Heart left ventricle (tissue), 16 donors: ENCODE measurements at regions not wholly inside any gene's neighbourhood (a gene's known extent, or its start where the extent isn't known, plus 50 kb on each side); places are given as distances from the start of the nearest gene placed in this dataset.

Source experiments
- ATAC-seq, 4 donors: fragments of 200-7000 bp; cut with Tn5 transposase; one replicate each; pipeline ENCODE4 v1.9.1; 2020 to 2022; ENCODE audit warnings: moderate library complexity in 4 of 4, mild to moderate bottlenecking in 3 of 4, moderate number of reproducible peaks in 1 of 4
- DNase-seq, 5 donors: peaks; one replicate each; pipeline ENCODE4 v3.0.0-alpha.2; 2020
- H3K27ac ChIP-seq, 12 donors: fragments of 200-600 bp; sonication (generic) in 4 of 12; one replicate each; pipeline versions ENCODE4 v1.5.0 to v1.8.0; 2016 to 2022; ENCODE audit warnings: mild to moderate bottlenecking in 2 of 12
- H3K27me3 ChIP-seq, 9 donors: fragments of 200-600 bp; sonication (generic) in 2 of 9; one replicate each; pipeline versions ENCODE4 v1.5.1 to v1.8.0; 2016 to 2022; ENCODE audit warnings: mild to moderate bottlenecking in 3 of 9
- H3K36me3 ChIP-seq, 9 donors: fragments of 200-600 bp; sonication (generic) in 2 of 9; one replicate each; pipeline versions ENCODE4 v1.5.0 to v1.8.0; 2018 to 2022; ENCODE audit warnings: mild to moderate bottlenecking in 2 of 9
- H3K4me1 ChIP-seq, 12 donors: fragments of 200-600 bp; sonication (generic) in 4 of 12; one replicate each; pipeline versions ENCODE4 v1.5.0 to v1.8.0; 2016 to 2022; ENCODE audit warnings: mild to moderate bottlenecking in 3 of 12
- H3K4me3 ChIP-seq, 12 donors: fragments of 200-600 bp; sonication (generic) in 4 of 12; one replicate each; pipeline versions ENCODE4 v1.5.0 to v1.8.0; 2017 to 2022; ENCODE audit warnings: mild to moderate bottlenecking in 9 of 12, moderate library complexity in 4 of 12
- H3K9me3 ChIP-seq, 12 donors: fragments of 200-600 bp; sonication (generic) in 4 of 12; one replicate each; pipeline versions ENCODE4 v1.5.0 to v1.8.0; 2016 to 2022; ENCODE audit warnings: mild to moderate bottlenecking in 1 of 12
- POLR2A ChIP-seq, 2 donors: fragments of 450-650 bp; IDR thresholded peaks; one replicate each; pipeline ENCODE4 v1.6.1; 2017; ENCODE audit warnings: antibody characterized with exemption in 2 of 2, mild to moderate bottlenecking in 2 of 2, moderate library complexity in 2 of 2
- WGBS, 4 donors: extraction: QIAGEN DNeasy Blood & Tissue Kit in 2 of 4; methylation state at CpG; one replicate each; pipeline versions ENCODE4 v1.1.5 to v1.1.7; 2013 to 2018; 5-methylcytosine and 5-hydroxymethylcytosine counted together
- intact Hi-C, 10 donors: fragments of 100-400 bp; cut with DNase I; formaldehyde crosslinking; loops; one replicate each; pipeline versions ENCODE4 v1.11.1 to v1.14.2; 2022
- TF ChIP-seq, protein P1 (sequence below), 12 donors: fragments of 200-600 bp; sonication (generic) in 4 of 12; IDR thresholded peaks; one replicate each; pipeline versions ENCODE4 v1.5.0 to v1.8.0; 2018 to 2022; ENCODE audit warnings: antibody characterized with exemption in 12 of 12, mild to moderate bottlenecking in 5 of 12
- donor health status: ischemic (EF 13 %, LVEDD 7.1; RV severe dilation, severe dysfunction).
- donor health status: healthy with polysubstance abuse.
- donor health status: DM: no; HTN: yes; CAD: no.
- donor health status: DM: no; HTN: no; CAD: no.
- donor health status: ischemic (EF 25% LVEDD 6.9; RV normal size, moderate dysfunction).
- donor health status: ischemic (EF 25% LVEDD 5.7; RV mildly dilated, moderate dysfunction).
- donor health status: healthy.
- donor health status: DM: yes; HTN: yes; CAD: no.
- donor health status: ischemic (EF 35%, LVEDD 5.7; RV mildly dilated, moderate dysfunction).
- donor health status: nonischemic (EF 11% LVEDD 7.7; RV severe dilation, severe dysfunction).
- donor health status: DM: yes; HTN: yes; CAD: no.
- donor health status: PGD.
- donor health status: ischemic (EF 29% LVEDD 5.4; RV normal size, mild dysfunction).
- donor health status: nonischemic (EF 23%, LVEDD 6.1; RV moderate dilation, normal function).

- no peaks in the 10 kb centered on the region for H3K4me1 ChIP-seq
Observed at GRCh38 chr11:127627629-127628457, 627.3 kb upstream of the KIRREL3 start.

GRCh38 chr11:127627204-127627603 lies 626.6 kb upstream of the KIRREL3 start:
- Histone ChIP-seq H3K9me3 (no peaks in the 10 kb centered on the region), H3K4me1 (no peaks in the 10 kb centered on the region), H3K4me3 (no peak overlapping the region), H3K27me3 (peaks cover 0 to 4% (median 0%) of the 10 kb centered on the region in 9 donors), H3K27ac (no peak overlapping the region), H3K36me3 (no peaks in the 10 kb centered on the region)
- DNase-seq (no peak), ATAC-seq (no peak)
- intact Hi-C loops: no loop called here
- TF ChIP-seq, protein P1, sequence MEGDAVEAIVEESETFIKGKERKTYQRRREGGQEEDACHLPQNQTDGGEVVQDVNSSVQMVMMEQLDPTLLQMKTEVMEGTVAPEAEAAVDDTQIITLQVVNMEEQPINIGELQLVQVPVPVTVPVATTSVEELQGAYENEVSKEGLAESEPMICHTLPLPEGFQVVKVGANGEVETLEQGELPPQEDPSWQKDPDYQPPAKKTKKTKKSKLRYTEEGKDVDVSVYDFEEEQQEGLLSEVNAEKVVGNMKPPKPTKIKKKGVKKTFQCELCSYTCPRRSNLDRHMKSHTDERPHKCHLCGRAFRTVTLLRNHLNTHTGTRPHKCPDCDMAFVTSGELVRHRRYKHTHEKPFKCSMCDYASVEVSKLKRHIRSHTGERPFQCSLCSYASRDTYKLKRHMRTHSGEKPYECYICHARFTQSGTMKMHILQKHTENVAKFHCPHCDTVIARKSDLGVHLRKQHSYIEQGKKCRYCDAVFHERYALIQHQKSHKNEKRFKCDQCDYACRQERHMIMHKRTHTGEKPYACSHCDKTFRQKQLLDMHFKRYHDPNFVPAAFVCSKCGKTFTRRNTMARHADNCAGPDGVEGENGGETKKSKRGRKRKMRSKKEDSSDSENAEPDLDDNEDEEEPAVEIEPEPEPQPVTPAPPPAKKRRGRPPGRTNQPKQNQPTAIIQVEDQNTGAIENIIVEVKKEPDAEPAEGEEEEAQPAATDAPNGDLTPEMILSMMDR (IDR thresholded peaks at IDR 0.05): no peak
- no peak for TF ChIP-seq POLR2A (IDR thresholded peaks at IDR 0.05)
- 80 to 88% (median 84%) methylated on average over 1 of the region's 1 CpG for WGBS, 4 donors

More at GRCh38 chr11:127627629-127628457, 627.3 kb upstream of the KIRREL3 start:
- ATAC-seq (no peak), DNase-seq (no peak)
- Histone ChIP-seq H3K9me3 (no peaks in the 10 kb centered on the region), H3K36me3 (no peaks in the 10 kb centered on the region), H3K27ac (no peak overlapping the region), H3K4me3 (no peak overlapping the region), H3K27me3 (peaks cover 0 to 4% (median 0%) of the 10 kb centered on the region in 9 donors)
- no peak for TF ChIP-seq POLR2A (IDR thresholded peaks at IDR 0.05)
- TF ChIP-seq, protein P1 (IDR thresholded peaks at IDR 0.05): no peak
- intact Hi-C loops: no loop called here
- WGBS, 4 donors: 65 to 76% (median 70%) methylated on average over 12 of the region's 12 CpGs

- intact Hi-C loops: no loop called here
- Histone ChIP-seq H3K4me3 (no peak overlapping the region), H3K27ac (no peak overlapping the region), H3K9me3 (no peaks in the 10 kb centered on the region), H3K4me1 (no peaks in the 10 kb centered on the region), H3K36me3 (no peaks in the 10 kb centered on the region), H3K27me3 (peaks cover 0 to 4% (median 0%) of the 10 kb centered on the region in 9 donors)
- DNase-seq (no peak), ATAC-seq (no peak)
- no peak for TF ChIP-seq POLR2A (IDR thresholded peaks at IDR 0.05)
- TF ChIP-seq, protein P1 (IDR thresholded peaks at IDR 0.05): no peak
- 19 to 26% (median 24%) methylated on average over 3 of the region's 3 CpGs for WGBS, 4 donors
Observed at GRCh38 chr11:127625402-127625801, 624.8 kb upstream of the KIRREL3 start.

- Histone ChIP-seq H3K4me1 (no peaks in the 10 kb centered on the region), H3K27me3 (peaks cover 0 to 4% (median 0%) of the 10 kb centered on the region in 9 donors), H3K36me3 (no peaks in the 10 kb centered on the region), H3K4me3 (no peak overlapping the region), H3K9me3 (no peaks in the 10 kb centered on the region), H3K27ac (no peak overlapping the region)
- ATAC-seq (no peak), DNase-seq (peak in 1 of 5 donors; percentile 25)
- intact Hi-C loops: no loop called here
- 37 to 50% (median 41%) methylated on average over 10 of the region's 10 CpGs for WGBS, 4 donors
- TF ChIP-seq POLR2A (IDR thresholded peaks at IDR 0.05): no peak
Observed at GRCh38 chr11:127624306-127624856, 623.8 kb upstream of the KIRREL3 start.
